HG03432 (cell line): ENCODE measurements at regions not wholly inside any gene's neighbourhood (a gene's known extent, or its start where the extent isn't known, plus 50 kb on each side); places are given as distances from the start of the nearest gene placed in this dataset.
"Not testable (repeated sequence)": the region's sequence is repeated elsewhere in the genome, so short reads cannot be mapped to it uniquely, and the experiment has no call there.

ENCODE experiments used
- ATAC-seq: cut with Tn5 transposase; IDR thresholded peaks from one replicate; pipeline ENCODE4 v1.9.1; 2021; ENCODE audit warnings: mild to moderate bottlenecking, moderate library complexity; ENCODE audit not compliant: unreplicated experiment

GRCh38 chr2:185473838-185474237 is 264.8 kb upstream of the FSIP2 start:
- ATAC-seq = no peak

DNA sequence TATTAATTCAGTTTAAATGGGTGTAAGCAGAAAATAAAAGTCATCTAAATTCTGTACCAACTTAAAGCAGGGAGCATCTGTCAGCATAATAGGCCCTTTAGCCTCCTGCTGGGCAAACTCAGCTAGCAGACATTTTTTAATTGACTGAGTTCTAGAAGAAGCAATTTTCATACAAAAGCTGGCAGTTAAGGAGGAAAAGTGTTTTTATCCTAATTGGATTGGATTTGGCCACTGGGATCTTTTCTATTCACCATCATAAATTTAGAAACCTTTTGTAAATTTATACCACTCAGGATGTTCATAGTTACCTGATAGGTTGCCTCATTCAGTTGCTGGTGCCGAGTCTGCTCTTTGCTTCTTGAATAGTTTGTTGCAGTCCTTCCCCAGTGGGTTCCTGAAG is 262.7 kb upstream of the FSIP2 start:
- ATAC-seq = no peak

DNA sequence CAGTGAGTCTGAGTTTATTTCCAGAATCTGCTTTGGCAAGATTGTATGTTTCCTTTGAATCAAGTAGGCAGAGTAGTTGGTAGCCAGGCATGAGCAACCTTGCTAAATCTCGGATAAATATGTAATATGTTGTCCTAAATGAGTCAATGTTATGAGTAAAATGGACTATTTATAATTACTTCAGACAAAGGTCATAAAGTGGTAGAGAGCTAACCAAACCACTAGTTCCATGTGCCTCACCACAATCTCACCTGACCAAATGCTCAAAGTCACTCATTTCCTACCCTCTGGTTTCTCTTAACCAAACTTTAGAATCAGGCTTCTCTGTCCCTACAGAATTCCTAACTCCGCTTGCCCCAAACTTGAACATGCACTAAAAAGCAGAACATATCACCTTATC is 261.2 kb upstream of the FSIP2 start:
- no peak for ATAC-seq

GRCh38 chr2:185484602-185485001 is 254.0 kb upstream of the FSIP2 start:
- no peak for ATAC-seq

GRCh38 chr2:185502351-185502750 is 236.3 kb upstream of the FSIP2 start:
- ATAC-seq = no peak

DNA sequence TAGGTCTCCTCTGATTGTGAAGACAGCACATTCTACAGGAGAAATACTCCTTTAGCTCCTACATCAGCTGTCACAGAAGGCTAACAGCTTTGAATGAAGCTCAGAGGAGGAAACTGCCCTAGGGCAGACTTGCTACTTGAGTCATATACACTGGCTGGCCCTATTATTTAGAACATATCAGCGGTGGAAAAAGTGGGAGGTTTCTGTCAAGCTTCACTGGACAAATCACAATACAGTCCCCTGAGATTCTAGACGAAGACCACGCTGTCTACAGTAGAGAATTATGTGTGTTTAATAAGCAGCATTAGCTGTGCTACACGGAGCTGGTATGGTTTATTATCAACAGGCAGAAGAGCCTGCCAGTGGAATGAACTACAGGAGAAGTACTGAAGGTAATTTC is 230.9 kb upstream of the FSIP2 start:
- no peak for ATAC-seq

GRCh38 chr2:185510060-185510459 is 228.5 kb upstream of the FSIP2 start:
- no peak for ATAC-seq

- no peak for ATAC-seq
Measured at GRCh38 chr2:185511925-185512324, 226.7 kb upstream of the FSIP2 start.

GRCh38 chr2:185522472-185522871 is 216.1 kb upstream of the FSIP2 start:
- ATAC-seq = no peak

- ATAC-seq = not testable (repeated sequence)
Measured at GRCh38 chr2:185524242-185524641, 214.4 kb upstream of the FSIP2 start.

- ATAC-seq = no peak
Measured at GRCh38 chr2:185526161-185526560, 212.4 kb upstream of the FSIP2 start.

DNA sequence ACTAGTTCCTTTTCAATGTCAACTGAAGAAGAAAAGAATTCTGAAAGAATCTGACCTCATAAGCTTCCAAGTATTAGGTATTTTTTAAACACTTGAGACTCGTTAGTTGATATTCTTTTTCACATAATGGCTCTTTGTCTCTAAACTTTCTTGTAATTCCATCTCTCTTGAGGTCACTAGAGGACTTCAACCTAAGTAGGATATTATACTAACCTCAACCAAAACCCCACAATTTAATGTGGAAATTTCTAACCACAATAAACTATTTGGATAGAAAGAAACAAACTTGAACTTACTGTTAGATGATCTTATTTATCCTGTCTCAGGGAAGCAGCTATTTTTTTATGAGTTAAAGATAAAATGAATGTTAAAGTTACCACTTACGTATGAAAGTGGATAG is 206.9 kb upstream of the FSIP2 start:
- no peak for ATAC-seq

DNA sequence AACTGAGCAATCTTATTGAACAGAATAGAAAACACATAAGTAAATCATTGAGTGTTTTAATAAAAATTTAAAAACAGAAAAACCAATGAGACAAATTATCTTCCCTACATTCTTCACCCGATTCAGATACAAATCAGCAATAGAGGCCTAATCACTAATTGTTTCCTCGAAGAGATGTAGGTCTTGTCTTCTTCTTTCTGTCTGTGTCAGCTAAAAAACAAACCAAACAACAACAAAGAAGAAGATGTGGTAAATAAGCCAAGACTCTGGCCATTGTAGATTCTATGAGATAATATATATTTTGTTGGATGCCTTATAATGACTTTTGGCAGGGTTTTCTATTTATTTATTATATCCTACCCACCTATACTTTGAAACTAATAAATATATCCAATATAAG is 200.9 kb upstream of the FSIP2 start:
- ATAC-seq = no peak

DNA sequence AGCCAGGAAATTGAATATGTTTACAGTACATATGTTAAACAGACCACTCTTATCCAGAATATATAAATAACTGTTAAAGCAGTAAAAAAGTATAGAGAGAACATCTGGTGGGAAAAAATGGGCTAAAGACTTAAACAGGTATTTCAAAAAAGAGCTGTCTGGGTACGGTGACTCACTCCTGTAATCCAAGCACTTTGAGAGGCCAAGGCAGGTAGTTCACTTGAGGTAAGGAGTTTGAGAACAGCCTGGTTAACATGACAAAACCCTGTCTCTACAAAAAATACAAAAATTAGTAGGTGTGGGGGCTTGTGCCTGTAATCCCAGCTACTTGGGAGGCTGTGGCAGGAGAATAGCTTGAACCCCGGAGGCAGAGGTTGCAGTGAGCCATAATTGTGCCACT is 171.4 kb upstream of the FSIP2 start:
- ATAC-seq = no peak

DNA sequence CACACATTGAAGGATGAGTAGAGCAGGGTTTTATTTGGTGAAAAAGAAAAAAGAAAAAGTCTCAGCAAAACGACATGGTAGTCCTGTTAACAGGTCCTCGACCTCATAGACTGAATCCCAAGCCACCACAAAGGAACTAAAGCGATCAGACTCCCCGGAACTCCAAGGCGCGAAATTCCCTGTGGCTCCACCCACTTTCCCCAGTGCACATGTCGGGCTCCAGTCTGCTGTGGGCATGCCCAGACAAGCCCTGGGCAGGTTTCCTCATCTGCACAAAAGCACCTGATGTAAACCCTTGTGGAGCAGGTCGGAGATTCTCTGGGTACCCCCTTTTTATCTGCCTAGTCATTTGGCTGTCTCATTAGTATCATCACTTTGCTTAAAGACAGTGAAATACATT is 170.7 kb upstream of the FSIP2 start:
- no peak for ATAC-seq

GRCh38 chr2:185578322-185578721 is 160.3 kb upstream of the FSIP2 start:
- peak; percentile 67 for ATAC-seq

GRCh38 chr2:185583058-185583816 is 155.4 kb upstream of the FSIP2 start:
- no peak for ATAC-seq

- ATAC-seq = not testable (repeated sequence)
Measured at GRCh38 chr2:185585165-185585564, 153.4 kb upstream of the FSIP2 start.

DNA sequence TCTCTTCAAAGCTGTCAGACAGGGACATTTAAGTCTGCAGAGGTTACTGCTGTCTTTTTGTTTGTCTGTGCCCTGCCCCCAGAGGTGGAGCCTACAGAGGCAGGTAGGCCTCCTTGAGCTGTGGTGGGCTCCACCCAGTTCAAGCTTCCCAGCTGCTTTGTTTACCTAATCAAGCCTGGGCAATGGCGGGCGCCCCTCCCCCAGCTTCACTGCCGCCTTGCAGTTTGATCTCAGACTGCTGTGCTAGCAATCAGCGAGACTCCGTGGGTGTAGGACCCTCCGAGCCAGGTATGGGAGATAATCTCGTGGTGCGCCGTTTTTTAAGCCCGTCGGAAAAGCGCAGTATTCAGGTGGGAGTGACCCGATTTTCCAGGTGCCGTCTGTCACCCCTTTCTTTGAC is 147.3 kb upstream of the FSIP2 start:
- not testable (repeated sequence) for ATAC-seq

DNA sequence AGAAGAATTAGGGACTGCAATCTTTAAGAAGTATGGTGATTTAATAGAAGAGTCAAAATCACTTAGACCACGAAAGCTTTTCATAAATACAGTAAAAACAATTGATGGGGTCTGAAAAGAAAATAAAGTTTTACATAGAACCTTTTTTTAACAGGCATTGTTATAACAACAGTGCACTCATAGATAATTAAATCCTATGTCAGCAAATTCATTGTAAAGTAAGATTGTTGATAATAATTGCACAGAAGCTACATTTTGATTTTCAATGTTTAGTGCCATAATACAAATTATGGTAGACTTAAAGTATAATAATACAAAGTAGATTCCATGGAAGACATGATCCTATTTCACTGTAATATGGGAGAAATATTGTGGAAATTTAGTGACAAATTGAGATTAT is 130.7 kb upstream of the FSIP2 start:
- no peak for ATAC-seq

- ATAC-seq = no peak
Measured at GRCh38 chr2:185608799-185609198, 129.8 kb upstream of the FSIP2 start.

- no peak for ATAC-seq
Measured at GRCh38 chr2:185610301-185610700, 128.3 kb upstream of the FSIP2 start.

DNA sequence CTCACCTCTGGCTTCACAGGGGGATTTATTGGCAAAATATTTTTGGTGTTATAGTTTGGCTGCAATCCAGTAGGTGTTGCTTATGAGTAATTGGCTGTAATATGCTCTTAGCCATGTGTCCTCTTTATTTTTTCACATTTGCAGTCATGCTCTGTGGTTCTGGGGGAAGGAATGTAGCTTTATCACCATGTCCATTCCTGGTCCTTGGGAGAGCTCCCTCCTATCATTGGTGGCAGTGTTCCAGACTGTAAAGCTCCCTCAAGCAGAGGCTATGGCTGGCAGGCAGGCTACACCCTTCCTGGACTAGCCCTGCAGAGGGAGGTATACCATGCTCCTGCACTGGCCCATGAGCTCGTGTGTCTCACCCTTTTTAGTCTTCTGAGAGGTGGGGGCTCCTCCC is 120.0 kb upstream of the FSIP2 start:
- ATAC-seq = no peak
